OCI-LY3 (cell line): ENCODE measurements at regions not wholly inside any gene's neighbourhood (a gene's known extent, or its start where the extent isn't known, plus 50 kb on each side); places are given as distances from the start of the nearest gene placed in this dataset.
"Not testable (repeated sequence)": the region's sequence is repeated elsewhere in the genome, so short reads cannot be mapped to it uniquely, and the experiment has no call there.

ENCODE experiments used
- EZH2phosphoT487 ChIP-seq: fragments of 200-600 bp; shearing (Covaris generic); IDR thresholded peaks from 2 replicates; pipeline ENCODE4 v1.6.1; 2018; ENCODE audit warnings: antibody characterized with exemption, mixed run types, low read depth
- TF ChIP-seq, protein P1 (sequence below): fragments of 200-600, 300-600 bp; sonication (generic); IDR thresholded peaks from 2 replicates; pipeline ENCODE4 v1.5.1; 2014; ENCODE audit warnings: antibody characterized with exemption, low read length, low read depth

DNA sequence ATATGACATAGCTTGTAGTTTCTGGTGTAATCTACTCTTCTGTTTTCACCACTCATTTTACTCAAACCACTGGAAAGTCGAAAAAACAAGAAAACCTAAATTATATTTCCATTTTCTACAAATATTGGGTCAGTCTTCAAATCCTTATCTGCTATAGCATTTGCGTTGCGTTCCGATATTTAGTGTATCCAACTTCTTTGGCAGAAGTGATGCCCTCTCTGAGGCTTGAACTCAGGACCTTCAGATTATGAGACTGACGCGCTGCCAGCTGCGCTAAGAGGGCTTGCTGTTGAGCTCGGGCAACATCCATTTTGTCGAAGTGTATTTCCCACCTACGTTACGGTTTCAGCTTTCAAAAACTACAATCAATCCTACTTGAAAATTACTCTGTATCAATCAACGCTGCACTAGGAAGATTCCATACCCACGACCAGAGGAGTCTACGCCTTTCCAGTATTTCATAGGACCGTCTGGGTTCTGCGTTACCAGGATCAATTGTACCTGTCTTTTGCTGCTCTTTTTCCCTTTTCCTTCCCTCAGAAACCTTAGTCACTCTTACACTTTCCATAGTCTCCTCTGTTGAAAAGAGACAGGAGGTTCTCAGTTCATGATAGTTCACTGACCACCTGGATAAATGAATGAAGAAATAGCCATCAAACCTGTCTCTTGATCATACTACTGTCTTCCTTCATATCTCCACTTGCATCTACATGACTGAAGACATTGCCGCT lies 140.5 kb upstream of the ZNF322 start:
- TF ChIP-seq, protein P1, sequence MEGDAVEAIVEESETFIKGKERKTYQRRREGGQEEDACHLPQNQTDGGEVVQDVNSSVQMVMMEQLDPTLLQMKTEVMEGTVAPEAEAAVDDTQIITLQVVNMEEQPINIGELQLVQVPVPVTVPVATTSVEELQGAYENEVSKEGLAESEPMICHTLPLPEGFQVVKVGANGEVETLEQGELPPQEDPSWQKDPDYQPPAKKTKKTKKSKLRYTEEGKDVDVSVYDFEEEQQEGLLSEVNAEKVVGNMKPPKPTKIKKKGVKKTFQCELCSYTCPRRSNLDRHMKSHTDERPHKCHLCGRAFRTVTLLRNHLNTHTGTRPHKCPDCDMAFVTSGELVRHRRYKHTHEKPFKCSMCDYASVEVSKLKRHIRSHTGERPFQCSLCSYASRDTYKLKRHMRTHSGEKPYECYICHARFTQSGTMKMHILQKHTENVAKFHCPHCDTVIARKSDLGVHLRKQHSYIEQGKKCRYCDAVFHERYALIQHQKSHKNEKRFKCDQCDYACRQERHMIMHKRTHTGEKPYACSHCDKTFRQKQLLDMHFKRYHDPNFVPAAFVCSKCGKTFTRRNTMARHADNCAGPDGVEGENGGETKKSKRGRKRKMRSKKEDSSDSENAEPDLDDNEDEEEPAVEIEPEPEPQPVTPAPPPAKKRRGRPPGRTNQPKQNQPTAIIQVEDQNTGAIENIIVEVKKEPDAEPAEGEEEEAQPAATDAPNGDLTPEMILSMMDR: not testable (repeated sequence)
- TF ChIP-seq EZH2phosphoT487: not testable (repeated sequence)
